Peyer's patch (tissue), 4 donors: ENCODE measurements at regions not wholly inside any gene's neighbourhood (a gene's known extent, or its start where the extent isn't known, plus 50 kb on each side); places are given as distances from the start of the nearest gene placed in this dataset.

Experiments used
- CTCF ChIP-seq, 6 experiments: fragments of 450-650 bp in 4 of 6; fragments of 200-600 bp in 2 of 6; sonication (generic) in 1 of 6; IDR thresholded peaks; one replicate each; pipeline ENCODE4 v1.5.1; 2017 to 2019; ENCODE audit warnings: antibody characterized with exemption in 6 of 6, mild to moderate bottlenecking in 3 of 6, moderate library complexity in 1 of 6
- POLR2A ChIP-seq, 2 donors: fragments of 450-650 bp; IDR thresholded peaks; one replicate each; pipeline ENCODE4 v1.5.1; 2017; ENCODE audit warnings: antibody characterized with exemption in 2 of 2, mild to moderate bottlenecking in 2 of 2, moderate library complexity in 2 of 2

- no peak for TF ChIP-seq CTCF (IDR thresholded peaks at IDR 0.05)
- no peak for TF ChIP-seq POLR2A (IDR thresholded peaks at IDR 0.05)
These were observed 693.4 kb downstream of the VRK1 start for GRCh38 chr14:97490521-97491070.
